DMS 273 (cell line): ENCODE measurements at regions not wholly inside any gene's neighbourhood (a gene's known extent, or its start where the extent isn't known, plus 50 kb on each side); places are given as distances from the start of the nearest gene placed in this dataset.
"Not testable (repeated sequence)": the region's sequence is repeated elsewhere in the genome, so short reads cannot be mapped to it uniquely, and the experiment has no call there.

ENCODE experiments used
- DNase-seq: peaks from one replicate; lab custom pipeline; 2025; ENCODE audit not compliant: unreplicated experiment; lab: John Stamatoyannopoulos, UW

DNA sequence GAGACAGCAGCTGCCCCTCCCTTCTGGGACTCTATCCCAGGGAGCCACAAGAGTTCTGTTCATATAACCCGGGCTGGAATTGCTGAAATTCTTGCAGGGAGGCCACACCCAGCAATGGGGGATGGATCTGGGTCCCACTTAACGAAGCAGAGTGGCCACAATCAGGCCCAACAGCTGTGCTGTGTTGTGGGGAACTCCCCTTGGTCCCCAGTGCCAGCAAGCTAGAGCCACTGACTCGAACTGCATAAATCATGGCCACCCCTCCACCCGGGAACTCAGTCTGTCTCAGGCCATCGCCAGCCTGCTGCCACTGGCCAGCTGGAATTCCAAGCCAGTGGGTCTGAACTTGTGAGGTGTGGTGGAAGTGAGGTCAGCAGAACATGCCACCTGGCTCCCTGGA is 111.1 kb downstream of the KLF8 start:
- no peak for DNase-seq

DNA sequence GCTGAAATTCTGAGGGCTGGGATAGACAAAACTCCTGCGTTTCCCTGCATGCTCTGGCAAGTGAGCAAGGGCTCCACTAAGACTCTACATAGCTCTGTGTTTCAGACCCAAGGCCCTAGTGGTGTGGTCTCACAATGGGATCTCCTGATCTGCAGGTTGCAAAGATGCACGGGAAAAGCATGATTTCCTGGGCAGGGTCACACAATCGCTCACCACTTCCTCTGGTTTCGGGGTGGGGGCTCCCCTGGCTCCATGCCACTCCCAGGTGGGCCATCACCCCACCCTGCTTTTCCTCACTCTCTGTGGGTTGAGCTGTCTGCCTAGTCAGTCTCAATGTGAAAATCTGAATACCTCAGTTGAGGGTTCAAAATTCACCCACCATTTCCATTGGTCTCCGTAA is 111.5 kb downstream of the KLF8 start:
- DNase-seq = no peak

DNA sequence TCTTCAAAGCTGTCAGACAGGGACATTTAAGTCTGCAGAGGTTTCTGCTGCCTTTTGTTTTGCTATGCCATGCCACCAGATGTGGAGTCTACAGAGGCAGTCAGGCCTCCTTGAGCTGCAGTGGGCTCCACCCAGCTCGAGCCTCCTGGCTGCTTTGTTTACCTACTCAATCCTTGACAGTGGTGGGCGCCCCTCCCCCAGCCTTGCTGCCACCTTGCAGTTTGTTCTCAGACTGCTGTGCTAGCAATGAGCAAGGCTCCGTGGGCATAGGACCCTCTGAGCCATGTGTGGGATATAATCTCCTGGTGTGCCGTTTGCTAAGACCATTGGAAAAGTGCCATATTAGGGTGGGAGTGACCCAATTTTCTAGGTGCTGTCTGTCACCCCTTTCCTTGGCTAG is 126.0 kb downstream of the KLF8 start:
- not testable (repeated sequence) for DNase-seq

DNA sequence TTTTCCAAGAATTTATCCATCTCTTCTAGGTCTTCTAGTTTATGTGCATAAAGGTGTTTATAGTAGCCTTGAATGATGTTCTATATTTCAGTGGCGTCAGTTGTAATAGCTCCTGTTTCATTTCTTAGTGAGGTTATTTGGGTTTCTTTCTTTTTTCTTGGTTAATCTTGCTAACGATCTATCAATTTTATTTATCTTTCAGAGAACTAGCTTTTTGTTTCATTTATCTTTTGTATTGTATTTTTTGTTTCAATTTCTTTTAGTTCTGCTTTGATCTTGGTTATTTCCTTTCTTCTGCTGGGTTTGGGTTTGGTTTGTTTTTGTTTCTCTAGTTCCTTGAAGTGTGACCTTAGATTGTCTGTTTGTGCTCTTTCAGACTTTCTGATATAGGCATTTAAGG is 133.0 kb downstream of the KLF8 start:
- DNase-seq = not testable (repeated sequence)

DNA sequence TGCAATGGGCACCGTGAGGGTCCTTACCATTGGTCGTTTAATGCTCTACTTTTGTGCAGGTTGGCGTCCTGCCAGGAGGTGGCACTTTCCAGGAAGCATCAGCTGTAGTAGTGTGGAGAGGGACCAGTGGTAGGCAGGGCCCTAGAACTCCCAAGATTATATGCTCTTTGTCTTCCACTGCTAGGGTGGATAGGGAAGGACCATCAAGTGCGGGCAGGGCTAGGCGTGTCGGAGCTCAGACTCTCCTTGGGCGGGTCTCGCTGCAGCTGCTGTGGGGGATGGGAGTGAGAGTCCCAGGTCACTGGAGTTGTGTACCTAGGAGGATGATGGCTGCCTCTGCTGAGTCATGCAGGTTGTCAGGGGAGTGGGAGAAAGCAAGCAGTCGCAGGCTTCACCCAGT is 134.7 kb downstream of the KLF8 start:
- peak; percentile 1 for DNase-seq

DNA sequence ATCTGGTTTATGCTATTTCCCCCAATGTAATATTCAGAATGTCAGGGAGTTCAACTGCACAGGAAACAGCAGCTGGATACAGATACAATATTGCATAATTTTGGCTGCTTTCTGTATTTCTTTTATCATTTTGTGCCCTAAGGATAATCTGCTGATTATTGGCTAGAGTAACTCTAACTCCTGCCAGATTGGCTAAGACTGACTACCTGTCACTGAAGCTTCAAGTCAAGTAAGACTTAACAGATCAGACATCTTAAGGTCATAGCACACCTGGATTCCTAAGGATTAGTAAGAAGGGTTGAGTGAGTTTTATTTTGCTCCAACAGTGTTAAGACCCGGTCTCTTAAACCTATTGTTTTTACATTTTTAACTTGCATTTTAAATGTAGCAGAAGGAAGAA is 136.8 kb downstream of the KLF8 start:
- DNase-seq = no peak

DNA sequence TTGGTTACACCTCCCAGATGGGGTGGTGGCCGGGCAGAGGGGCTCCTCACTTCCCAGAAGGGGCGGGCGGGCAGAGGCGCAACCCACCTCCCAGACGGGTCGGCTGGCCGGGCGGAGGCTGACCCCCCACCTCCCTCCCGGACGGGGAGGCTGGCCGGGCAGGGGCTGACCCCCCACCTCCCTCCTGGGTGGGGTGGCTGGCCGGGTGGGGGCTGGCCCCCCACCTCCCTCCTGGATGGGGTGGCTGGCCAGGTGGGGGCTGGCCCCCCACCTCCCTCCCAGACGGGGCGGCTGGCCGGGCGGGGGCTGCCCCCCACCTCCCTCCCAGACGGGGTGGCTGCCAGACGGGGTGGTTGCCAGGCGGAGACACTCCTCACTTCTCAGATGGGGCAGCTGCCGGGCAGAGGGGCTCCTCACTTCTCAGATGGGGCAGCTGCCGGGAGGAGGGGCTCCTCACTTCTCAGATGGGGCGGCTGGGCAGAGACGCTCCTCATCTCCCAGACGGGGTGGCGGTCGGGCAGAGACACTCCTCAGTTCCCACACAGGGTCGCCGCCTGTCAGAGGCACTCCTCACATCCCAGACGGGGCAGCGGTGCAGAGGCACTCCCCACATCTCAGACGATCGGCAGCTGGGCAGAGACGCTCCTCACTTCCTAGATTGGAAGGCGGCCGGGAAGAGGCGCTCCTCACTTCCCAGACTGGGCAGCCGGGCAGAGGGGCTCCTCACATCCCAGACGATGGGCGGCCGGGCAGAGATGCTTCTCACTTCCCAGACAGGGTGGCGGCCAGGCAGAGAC is 148.0 kb downstream of the KLF8 start:
- DNase-seq = not testable (repeated sequence)

DNA sequence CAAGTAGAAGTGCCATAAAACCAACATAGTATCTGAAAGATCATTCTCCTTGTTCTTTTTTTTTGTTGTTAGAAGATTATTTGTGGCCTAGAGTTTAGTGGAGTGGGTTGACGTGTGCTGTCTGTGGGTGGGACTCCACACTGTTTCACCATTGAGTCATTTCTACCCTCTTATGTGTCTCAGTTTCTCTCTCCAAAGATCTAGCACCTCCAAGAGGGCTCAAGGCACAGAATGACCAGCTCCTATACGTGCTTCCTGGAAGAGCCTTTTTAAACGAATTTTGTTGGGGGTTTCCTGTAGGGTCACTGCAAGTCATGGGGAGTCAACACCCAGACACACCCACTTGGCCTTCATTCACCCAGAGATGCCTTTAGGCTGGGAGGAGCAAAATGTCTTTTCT is 150.1 kb downstream of the KLF8 start:
- no peak for DNase-seq

DNA sequence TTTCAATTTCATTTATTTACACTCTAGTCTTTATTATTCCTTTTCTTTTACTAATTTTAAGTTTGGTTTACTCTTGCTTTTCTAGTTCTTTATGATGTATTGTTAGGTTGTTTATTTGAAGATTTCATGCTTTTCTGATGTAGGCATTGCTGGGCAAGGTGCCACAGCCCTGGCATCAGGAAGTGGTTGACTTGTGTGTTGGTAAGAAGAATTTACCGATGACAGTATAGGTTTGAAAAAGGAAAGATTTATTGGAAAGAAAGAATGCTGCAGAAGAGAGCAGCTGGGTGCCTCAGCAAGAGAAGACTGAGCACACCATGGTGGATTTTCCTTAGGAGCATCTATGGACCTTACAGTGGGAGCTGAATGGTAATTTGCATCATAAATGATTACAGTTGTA is 153.2 kb downstream of the KLF8 start:
- DNase-seq = no peak

DNA sequence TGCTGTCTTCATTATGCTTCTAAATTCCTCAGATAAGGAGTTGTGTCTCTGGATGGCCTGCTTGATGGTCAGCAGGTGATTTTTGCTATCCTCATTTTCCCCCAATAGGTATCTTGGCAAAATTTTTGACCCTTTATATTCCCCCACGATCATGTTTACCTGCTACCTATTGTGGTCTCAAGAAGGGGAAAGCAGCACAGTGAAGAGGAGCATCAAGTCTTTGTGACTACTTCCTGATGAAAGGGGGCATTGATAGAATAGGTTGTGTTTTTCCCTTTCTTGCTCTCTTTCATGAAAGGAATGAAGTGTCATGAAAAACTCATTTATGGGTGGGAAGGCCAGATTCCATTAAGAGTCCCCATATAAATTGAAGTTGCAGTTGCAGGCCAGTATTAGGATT is 153.8 kb downstream of the KLF8 start:
- DNase-seq = no peak

DNA sequence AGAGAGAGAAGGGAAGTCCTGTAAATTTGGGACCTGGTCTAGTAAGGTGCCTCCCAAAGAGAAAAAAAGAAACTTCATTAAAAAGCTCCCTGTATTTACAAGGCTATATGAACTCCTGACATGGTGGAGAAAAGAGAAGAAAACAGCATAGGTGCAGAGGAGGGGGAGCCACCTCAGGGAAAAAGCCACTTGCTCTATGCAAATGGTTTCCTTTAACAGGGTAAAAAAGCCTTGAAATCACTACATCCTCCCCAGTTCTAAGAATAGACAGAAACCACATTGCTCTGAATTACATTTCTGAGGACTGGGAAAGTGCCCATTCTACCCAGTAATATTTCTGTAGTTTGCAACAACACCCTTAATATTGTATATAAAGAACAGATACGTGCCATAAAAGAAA is 165.5 kb downstream of the KLF8 start:
- DNase-seq = no peak

DNA sequence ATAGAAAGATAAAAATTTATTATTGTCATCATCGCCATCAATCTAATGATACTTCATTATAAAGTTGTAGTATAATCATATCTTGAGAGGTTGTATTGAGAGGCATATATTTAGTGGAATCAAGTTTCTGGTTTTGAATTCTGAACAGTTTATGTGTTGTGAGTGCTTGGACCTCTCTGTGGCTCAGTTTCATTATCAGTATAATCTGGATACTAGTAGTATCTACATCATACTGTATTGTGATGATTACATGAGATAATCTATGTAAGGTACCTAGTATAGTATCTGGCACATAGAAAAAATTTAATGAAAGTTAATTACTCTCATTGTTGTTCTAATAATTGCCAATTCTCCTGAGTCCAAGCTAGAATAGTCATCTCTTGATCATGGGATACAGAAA is 161.2 kb upstream of the UBQLN2 start:
- no peak for DNase-seq

DNA sequence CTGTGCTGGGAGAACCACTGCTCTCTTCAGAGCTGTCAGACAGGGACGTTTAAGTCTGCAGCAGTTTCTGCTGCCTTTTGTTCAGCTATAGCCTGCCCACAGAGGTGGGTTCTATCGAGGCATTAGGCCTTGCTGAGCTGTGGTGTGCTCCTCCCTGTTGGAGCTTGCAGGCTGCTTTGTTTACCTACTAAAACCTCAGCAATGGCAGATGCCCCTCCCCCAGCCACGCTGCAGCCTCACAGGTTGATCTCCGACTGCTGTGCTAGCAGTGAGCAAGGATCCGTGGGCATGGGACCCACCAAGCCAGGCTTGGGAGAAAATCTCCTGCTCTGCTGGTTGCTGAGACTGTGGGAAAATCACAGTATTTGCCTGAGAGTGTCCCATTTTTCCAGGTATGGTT is 133.8 kb upstream of the UBQLN2 start:
- DNase-seq = no peak

DNA sequence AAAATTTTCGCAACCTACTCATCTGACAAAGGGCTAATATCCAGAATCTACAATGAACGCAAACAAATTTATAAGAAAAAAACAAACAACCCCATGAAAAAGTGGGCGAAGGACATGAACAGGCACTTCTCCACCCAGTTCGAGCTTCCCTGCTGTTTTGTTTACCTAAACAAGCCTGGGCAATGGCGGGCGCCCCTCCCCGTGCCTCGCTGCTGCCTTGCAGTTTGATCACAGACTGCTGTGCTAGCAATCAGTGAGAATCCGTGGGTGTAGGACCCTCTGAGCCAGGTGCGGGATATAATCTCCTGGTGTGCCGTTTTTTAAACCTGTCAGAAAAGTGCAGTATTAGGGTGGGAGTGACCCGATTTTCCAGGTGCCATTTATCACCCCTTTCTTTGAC is 111.4 kb upstream of the UBQLN2 start:
- DNase-seq = not testable (repeated sequence)

DNA sequence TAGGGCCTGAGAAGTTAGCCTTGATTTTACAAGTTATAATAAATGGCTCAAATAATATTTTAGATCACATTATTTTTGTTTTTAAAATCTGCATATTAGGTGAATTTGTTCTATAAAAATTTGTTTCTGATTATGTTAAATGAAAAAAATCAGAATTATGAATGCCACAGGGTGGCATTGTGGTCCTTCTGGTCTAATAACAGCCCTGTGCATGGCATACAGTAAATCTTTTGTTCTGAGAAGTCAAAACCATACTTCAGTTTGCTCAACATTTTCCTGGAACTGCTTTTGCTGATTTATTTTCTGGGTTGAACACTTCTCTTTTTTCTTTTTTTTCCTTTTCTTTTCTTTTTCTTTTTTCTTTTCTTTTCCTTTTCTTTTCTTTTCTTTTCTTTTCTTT is 101.0 kb upstream of the UBQLN2 start:
- no peak for DNase-seq

DNA sequence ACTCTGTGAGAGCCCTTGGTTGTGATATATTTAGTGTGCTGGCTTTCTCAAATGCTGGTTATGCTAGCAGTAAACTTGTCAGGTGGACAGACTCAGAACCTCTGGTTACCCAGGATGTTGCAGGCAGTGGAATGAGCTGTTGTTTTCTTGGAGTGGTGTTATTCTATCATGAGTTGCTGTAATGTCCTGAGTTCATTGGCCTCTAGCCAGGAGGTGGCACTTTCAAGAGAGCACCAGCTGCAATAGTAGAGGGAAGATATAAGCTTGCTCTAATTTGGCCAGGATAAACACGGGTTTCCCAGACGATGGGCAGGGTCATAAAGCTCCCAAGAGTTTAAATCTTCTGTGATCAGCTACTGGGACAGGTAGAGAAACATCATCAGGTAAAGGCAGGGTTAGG is 95.0 kb upstream of the UBQLN2 start:
- DNase-seq = no peak

DNA sequence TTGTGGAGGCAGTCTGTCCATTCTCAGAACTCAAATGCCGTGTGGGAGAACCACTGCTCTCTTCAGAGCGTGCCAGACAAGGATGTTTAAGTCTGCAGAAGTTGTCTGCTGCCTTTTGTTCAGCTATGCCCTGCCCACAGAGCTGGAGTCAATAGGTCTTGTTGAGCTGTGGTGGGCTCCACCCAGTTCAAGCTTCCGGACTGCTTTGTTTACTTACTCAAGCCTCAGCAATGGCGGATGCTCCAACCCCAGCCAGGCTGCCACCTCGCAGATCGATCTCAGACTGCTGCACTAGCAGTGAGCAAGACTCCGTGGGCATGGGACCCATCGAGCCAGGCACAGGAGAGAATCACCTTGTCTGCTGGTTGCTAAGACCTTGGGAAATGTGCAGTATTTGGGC is 68.5 kb upstream of the UBQLN2 start:
- DNase-seq = not testable (repeated sequence)

DNA sequence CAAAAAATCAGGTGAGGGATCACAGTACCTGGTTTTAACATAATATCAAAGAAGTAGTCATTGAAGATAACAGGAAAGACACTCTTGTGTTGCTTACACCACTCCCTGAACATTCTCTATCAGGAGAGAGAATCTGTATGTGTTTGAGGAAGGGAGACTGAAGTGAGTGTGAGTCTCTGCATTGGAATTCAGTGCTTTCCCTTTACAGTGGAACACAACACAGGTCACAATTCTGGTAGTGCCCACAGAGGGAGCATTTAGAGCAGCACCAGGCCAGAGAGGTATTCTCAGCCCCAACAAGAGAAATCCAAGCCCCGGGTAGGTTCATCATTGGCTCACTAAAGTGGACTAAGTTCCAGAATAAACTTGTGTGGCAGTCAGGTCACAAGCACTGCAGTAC is 64.7 kb upstream of the UBQLN2 start:
- no peak for DNase-seq

DNA sequence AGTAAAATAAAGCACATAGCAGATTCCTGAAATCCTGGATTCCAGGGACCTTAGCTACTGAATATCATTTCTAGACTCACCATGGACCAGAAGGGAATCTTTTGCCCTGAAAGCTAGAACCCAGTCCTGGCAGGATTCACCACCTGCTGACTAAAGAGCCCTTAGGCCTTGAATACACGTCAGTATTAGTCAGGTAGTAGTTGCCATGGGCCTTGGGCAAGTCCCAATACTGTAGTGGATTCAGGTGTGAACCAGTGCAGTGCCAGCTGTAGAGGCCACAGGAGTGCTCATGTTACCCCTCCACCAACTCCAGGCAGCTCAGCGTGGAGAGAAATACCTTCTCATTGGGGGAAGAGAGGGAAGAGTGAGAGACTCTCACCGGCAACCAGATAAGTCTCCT is 64.1 kb upstream of the UBQLN2 start:
- no peak for DNase-seq

DNA sequence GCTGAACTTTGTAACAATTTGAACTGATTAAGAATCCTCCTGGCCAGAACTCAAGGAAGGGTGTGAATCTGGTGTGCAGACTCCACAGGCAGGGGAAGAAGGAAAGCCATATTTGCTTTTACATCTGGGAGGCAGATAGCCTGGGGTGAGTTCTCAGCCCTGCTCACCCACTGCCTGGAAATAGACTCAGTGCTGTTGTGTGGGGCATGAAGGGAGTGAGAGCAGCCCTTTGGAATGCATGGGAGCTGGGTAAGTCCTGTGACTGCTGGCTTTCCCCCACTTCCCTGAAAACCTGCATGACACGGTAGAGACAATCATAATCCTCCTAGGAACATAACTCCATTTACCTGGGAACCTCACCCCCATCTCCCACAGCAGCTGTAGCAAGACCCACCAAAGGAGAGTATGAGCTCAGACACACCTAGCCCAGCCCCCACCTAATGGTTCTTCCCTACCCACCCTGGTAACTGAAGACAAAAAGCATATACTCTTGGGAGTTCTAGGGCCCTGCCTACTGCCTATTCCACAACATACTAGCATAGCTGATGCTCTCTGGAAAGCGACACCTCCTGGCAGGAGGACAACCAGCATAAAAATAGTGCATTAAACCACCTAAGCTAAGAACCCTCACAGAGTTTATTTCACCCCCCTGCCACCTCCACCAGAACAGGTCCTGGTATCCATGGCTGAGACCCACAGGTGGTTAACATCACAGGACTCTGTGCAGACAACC is 59.3 kb upstream of the UBQLN2 start:
- DNase-seq = peak; percentile 4

DNA sequence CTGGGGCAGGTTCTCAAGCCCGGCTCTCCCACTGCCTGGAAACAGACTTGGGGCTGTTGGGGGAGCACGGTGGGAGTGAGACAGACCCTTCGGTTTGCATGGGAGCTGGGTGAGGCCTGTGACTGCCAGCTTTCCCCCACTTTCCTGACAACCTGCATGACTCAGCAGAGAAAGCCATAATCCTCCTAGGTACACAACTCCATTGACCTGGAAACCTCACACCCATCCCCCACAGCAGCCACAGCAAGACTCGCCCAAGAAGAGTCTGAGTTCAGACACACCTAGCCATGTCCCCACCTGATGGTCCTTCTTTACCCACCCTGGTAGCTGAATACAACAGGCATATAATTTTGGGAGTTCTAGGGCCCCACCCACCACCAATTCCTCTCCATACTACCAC is 57.6 kb upstream of the UBQLN2 start:
- no peak for DNase-seq
